Occipital lobe (tissue), 1 donor: ENCODE measurements at regions not wholly inside any gene's neighbourhood (a gene's known extent, or its start where the extent isn't known, plus 50 kb on each side); places are given as distances from the start of the nearest gene placed in this dataset.
"Not testable (repeated sequence)": the region's sequence is repeated elsewhere in the genome, so short reads cannot be mapped to it uniquely, and the experiment has no call there.

Source experiments
- DNase-seq: peaks from one replicate; lab custom pipeline; 2025; lab: John Stamatoyannopoulos, UW

GRCh38 chr6:114659513-114659912 lies 316.7 kb upstream of the HS3ST5 start:
- no peak for DNase-seq

- no peak for DNase-seq
Measured at GRCh38 chr6:114651611-114652010, 308.8 kb upstream of the HS3ST5 start.

GRCh38 chr6:114650891-114651290 lies 308.1 kb upstream of the HS3ST5 start:
- DNase-seq, result no peak

DNA sequence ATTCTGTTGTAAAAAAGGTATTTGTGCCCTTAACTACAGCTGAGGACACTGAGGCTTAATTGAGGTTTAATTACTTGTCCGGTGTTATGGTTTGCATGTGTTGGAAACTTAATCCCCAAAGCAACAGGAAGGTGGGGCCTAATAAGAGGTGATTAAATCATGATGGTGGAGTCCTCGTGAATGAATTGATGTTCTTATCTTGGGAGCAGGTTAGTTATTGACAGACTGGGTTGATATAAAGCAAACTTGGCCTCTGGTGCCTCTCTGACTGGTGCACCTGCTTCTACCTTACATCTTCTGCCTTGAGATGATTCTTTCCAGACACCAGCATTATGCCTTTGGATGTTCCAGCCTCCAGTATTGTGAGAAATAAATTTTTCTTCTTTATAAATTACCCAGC lies 306.5 kb upstream of the HS3ST5 start:
- DNase-seq, result no peak

GRCh38 chr6:114648847-114649246 lies 306.0 kb upstream of the HS3ST5 start:
- no peak for DNase-seq

DNA sequence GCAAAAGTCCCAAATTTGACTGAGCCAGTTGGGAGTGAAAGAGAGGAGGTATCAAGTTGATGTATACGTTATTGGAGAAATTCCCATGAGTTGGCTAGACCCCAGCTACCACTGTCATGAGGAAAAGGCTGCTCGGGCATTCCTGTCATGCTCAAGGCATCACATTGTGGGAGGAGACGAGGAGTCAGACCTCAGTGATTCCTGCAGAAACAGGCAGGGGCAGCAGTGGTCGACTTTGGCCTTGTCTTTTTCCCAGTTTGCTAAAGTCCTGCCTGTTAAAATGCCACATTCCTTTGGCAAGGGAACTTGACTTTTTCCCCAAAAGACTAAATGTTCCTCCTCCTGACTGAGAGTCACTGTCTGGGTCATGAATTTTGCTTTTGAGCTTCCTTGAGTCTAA lies 295.5 kb upstream of the HS3ST5 start:
- DNase-seq, result no peak

DNA sequence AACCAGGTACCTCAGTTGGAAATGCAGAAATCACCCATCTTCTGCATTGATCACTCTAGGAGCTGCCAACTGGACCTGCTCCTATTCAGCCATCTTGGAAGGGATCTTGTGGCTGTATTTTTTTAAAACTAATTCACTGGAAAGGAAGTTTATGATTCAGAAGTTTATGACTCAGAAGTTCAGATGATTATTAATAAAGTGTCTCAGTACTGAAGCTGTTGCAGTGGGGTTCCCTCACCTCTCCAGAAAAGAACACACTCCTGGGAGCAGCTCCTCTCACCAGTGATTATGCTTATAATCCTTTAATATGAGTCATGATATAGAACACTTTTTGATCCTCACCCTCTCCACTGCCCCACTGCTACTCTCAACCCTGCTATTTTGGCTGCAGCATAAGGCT lies 291.2 kb upstream of the HS3ST5 start:
- no peak for DNase-seq

DNA sequence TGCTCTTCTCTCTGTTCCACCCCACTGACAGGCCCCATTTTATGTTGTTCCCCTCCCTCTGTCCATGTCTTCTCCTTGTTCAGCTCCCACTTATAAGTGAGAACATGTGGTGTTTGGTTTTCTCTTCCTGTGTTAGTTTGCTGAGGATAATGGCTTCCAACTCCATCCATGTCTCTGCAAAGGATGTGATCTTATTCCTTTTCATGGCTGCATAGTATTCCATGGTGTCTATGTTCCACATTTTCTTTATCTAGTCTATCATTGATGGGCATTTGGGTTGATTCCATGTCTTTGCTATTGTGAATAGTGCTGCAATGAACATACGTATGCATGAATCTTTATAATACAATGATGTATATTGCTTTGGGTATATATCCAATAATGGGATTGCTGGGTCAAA lies 283.4 kb upstream of the HS3ST5 start:
- not testable (repeated sequence) for DNase-seq

GRCh38 chr6:114619621-114620200 lies 276.9 kb upstream of the HS3ST5 start:
- no peak for DNase-seq

GRCh38 chr6:114611696-114612095 lies 268.9 kb upstream of the HS3ST5 start:
- no peak for DNase-seq

DNA sequence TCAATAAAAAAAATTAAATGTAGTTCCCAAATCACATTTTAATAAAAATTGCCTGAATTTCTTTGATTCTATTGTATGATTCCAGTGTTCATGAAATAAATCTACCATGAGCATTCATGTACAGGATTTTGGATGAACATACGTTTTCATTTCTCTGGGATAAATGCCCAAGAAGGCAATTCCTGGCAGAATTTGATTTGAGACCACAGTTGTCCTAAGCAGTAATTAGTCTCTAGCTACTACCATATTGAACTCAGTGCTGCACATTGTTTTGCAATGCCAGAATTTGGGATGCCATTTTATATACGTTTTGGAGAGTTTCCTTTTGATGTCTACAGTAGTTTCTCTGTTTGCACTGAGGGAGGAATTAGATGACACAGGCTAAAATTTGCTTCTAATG lies 265.3 kb upstream of the HS3ST5 start:
- DNase-seq, result no peak

DNA sequence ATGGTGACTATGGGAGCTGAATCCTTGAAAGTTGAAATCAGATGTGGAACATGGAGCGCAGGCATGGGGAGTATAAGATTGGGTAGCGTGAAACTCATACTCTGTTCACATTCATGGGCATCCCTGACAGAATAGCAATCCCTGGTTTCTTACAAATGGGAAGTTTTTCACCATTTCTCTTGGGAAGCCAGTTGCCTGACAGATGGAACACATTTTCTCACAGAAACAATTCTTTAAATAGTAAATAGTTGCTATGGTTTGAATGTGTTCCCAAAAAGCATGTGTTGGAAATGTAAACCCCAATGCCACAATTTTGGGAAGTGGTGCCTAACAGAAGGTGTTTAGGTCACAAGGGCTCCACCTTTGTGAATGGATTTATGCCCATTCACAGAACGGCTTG lies 262.8 kb upstream of the HS3ST5 start:
- no peak for DNase-seq

GRCh38 chr6:114600381-114600780 lies 257.6 kb upstream of the HS3ST5 start:
- no peak for DNase-seq

- DNase-seq, result no peak
Measured at GRCh38 chr6:114595591-114595990, 252.8 kb upstream of the HS3ST5 start.

DNA sequence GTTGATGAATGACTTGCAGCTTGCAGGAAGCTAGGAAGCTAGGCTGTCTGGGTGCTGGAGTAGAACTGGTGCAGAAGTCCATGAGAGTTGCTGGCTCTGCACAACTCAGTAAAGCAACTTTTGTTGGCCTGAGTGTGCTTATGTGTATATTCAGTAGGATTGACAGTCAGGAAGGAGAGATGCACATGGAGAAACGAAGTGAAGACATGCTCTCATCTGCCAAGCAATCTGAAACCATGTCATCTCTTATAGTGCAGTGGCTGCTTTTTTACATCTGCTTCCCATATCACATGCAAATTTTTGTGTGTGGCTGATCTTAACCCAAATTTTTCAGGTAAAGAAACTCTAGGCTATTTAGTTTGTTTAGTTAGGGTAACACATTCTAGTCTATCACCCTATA lies 252.4 kb upstream of the HS3ST5 start:
- no peak for DNase-seq

GRCh38 chr6:114592506-114592905 lies 249.7 kb upstream of the HS3ST5 start:
- DNase-seq, result no peak

GRCh38 chr6:114588726-114589125 lies 245.9 kb upstream of the HS3ST5 start:
- DNase-seq, result no peak

GRCh38 chr6:114586298-114586697 lies 243.5 kb upstream of the HS3ST5 start:
- no peak for DNase-seq

DNA sequence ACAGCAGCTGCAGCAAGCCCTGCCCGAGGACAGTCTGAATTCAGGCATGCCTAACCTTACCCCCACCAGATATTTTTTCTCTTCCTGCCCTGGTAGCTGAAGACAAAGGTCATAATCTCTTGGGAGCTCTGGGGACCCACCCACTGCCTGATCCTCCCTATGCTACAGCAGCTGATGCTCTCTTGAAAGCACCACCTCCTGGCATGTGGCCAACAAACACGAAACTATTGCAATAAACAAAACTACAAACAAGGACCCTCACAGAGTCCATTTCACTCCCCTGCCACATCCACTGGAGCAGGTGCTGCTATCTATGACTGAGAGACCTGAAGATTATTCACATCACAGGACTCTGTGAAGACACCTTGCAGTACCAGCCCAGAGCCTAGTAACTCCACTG lies 238.5 kb upstream of the HS3ST5 start:
- DNase-seq, result no peak

GRCh38 chr6:114580882-114581281 lies 238.1 kb upstream of the HS3ST5 start:
- no peak for DNase-seq

- no peak for DNase-seq
Measured at GRCh38 chr6:114579486-114579885, 236.7 kb upstream of the HS3ST5 start.

DNA sequence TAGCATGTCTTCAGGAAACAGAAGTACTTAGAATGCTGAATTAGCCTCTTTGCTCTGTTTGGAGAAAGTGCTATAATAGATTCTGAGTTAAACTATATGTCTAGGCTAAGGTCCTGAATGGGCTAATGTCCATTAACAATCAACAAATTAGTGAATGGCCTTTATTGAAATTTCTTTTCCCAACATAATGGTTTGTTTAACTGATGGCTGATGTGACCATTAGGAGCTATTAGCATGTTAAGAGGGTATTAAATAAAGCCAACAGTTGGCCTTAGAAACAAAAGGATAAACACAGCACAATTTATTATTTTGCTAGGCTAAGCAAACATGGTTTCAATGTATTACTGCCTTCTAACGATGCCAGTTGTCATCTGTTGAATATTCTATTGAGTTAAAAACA lies 234.3 kb upstream of the HS3ST5 start:
- no peak for DNase-seq

DNA sequence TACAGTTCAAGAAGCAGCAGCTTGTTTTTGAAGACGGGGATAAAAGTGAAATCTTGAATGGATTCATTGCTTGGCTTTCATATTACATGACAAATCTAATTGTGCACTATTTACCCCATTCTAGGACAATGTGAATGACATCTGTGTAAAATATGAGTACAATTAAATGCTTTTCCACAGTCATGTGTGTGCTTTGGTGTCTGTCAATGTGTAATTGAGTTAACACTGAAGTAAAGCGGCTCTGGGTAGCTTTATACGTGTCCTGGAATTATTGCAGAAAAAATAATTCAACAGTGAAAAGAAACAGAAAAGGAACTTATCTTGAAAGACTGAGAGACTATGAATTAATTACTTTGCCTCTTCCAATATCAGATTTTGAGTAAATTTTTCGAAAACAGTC lies 233.5 kb upstream of the HS3ST5 start:
- no peak for DNase-seq

GRCh38 chr6:114569669-114570068 lies 226.8 kb upstream of the HS3ST5 start:
- no peak for DNase-seq
